ENCODE measurements at regions not wholly inside any gene's neighbourhood (a gene's known extent, or its start where the extent isn't known, plus 50 kb on each side); places are given as distances from the start of the nearest gene placed in this dataset.

DNA sequence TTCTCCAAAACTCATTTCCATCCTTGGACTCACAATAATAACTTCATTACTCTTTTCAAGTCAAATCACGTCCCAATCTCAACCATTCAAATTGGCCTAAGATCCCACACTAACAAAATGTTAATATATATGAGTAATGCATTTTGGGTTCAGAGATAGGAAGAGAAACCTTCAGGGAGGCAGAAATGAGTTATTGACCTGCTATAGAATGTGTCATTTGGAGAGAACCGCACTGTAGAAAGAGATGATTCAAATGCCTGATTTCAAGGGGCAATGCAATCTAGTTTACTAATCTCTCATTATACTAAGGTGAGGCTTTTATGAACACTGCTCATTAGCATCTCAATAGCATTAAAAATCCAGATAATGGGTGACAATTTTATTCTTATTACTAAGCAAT is 1595.0 kb upstream of the GOT2 start:
- TF ChIP-seq, protein P1, sequence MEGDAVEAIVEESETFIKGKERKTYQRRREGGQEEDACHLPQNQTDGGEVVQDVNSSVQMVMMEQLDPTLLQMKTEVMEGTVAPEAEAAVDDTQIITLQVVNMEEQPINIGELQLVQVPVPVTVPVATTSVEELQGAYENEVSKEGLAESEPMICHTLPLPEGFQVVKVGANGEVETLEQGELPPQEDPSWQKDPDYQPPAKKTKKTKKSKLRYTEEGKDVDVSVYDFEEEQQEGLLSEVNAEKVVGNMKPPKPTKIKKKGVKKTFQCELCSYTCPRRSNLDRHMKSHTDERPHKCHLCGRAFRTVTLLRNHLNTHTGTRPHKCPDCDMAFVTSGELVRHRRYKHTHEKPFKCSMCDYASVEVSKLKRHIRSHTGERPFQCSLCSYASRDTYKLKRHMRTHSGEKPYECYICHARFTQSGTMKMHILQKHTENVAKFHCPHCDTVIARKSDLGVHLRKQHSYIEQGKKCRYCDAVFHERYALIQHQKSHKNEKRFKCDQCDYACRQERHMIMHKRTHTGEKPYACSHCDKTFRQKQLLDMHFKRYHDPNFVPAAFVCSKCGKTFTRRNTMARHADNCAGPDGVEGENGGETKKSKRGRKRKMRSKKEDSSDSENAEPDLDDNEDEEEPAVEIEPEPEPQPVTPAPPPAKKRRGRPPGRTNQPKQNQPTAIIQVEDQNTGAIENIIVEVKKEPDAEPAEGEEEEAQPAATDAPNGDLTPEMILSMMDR (IDR thresholded peaks at IDR 0.05) = no peak
- TF ChIP-seq, protein P2, sequence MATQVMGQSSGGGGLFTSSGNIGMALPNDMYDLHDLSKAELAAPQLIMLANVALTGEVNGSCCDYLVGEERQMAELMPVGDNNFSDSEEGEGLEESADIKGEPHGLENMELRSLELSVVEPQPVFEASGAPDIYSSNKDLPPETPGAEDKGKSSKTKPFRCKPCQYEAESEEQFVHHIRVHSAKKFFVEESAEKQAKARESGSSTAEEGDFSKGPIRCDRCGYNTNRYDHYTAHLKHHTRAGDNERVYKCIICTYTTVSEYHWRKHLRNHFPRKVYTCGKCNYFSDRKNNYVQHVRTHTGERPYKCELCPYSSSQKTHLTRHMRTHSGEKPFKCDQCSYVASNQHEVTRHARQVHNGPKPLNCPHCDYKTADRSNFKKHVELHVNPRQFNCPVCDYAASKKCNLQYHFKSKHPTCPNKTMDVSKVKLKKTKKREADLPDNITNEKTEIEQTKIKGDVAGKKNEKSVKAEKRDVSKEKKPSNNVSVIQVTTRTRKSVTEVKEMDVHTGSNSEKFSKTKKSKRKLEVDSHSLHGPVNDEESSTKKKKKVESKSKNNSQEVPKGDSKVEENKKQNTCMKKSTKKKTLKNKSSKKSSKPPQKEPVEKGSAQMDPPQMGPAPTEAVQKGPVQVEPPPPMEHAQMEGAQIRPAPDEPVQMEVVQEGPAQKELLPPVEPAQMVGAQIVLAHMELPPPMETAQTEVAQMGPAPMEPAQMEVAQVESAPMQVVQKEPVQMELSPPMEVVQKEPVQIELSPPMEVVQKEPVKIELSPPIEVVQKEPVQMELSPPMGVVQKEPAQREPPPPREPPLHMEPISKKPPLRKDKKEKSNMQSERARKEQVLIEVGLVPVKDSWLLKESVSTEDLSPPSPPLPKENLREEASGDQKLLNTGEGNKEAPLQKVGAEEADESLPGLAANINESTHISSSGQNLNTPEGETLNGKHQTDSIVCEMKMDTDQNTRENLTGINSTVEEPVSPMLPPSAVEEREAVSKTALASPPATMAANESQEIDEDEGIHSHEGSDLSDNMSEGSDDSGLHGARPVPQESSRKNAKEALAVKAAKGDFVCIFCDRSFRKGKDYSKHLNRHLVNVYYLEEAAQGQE (IDR thresholded peaks at IDR 0.05; ENCODE audit: insufficient read depth in 1 of 2, low read depth in 2 of 2, low read length in 1 of 2) = no peak
- TF ChIP-seq POLR2AphosphoS5 (IDR thresholded peaks at IDR 0.05; ENCODE audit: low read depth, low read length) = no peak
- no peak for TF ChIP-seq SIN3A (IDR thresholded peaks at IDR 0.05; ENCODE audit: borderline replicate concordance, insufficient read depth, low read depth, low read length)

All from Panc1 (cell line).